Cerebellar cortex (tissue), 1 donor: ENCODE measurements at regions not wholly inside any gene's neighbourhood (a gene's known extent, or its start where the extent isn't known, plus 50 kb on each side); places are given as distances from the start of the nearest gene placed in this dataset.
"Not testable (repeated sequence)": the region's sequence is repeated elsewhere in the genome, so short reads cannot be mapped to it uniquely, and the experiment has no call there.

ENCODE experiments used
- DNase-seq: peaks from one replicate; pipeline ENCODE4 v3.0.0-alpha.2; 2015; ENCODE audit warnings: low spot score

- DNase-seq, result not testable (repeated sequence)
Measured at GRCh38 chr16:88185976-88186888, 196.5 kb upstream of the ZNF469 start.

- DNase-seq, result not testable (repeated sequence)
Measured at GRCh38 chr16:88186889-88187870, 195.6 kb upstream of the ZNF469 start.

GRCh38 chr16:88188171-88188895, 194.4 kb upstream of the ZNF469 start:
- not testable (repeated sequence) for DNase-seq

GRCh38 chr16:88190592-88191095, 192.1 kb upstream of the ZNF469 start:
- not testable (repeated sequence) for DNase-seq

- DNase-seq, result not testable (repeated sequence)
Measured at GRCh38 chr16:88191168-88191567, 191.6 kb upstream of the ZNF469 start.

- no peak for DNase-seq
Measured at GRCh38 chr16:88192601-88193000, 190.2 kb upstream of the ZNF469 start.

- DNase-seq, result peak; percentile 55
Measured at GRCh38 chr16:88193706-88194396, 188.9 kb upstream of the ZNF469 start.

GRCh38 chr16:88194397-88195268, 188.1 kb upstream of the ZNF469 start:
- no peak for DNase-seq

GRCh38 chr16:88195269-88195705, 187.5 kb upstream of the ZNF469 start:
- DNase-seq, result no peak

GRCh38 chr16:88195911-88196465, 186.8 kb upstream of the ZNF469 start:
- no peak for DNase-seq

GRCh38 chr16:88196471-88197400, 186.0 kb upstream of the ZNF469 start:
- DNase-seq, result no peak

GRCh38 chr16:88197481-88198456, 185.0 kb upstream of the ZNF469 start:
- no peak for DNase-seq

GRCh38 chr16:88198457-88199295, 184.1 kb upstream of the ZNF469 start:
- DNase-seq, result not testable (repeated sequence)

- not testable (repeated sequence) for DNase-seq
Measured at GRCh38 chr16:88199296-88200153, 183.2 kb upstream of the ZNF469 start.
